ENCODE measurements at regions not wholly inside any gene's neighbourhood (a gene's known extent, or its start where the extent isn't known, plus 50 kb on each side); places are given as distances from the start of the nearest gene placed in this dataset.

DNA sequence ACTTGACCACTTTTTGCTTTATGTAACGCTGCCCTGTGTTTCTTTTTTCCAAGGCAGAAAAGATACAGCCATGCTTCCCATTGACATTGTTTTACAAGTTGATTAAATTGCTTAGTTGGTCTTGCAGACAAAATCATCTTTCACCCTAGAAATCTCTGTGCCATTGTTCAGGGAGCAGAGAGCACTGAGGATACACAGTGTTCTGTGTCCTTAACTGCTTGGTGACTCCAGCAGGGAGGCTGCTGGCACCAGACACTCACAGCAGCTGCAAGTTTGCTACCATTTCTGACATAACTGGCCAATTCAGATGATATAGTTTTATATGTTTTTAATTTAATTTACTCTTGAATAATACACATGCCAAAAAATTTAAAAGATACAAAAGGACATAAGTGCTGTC, 118.7 kb downstream of the RGS2 start:
- ATAC-seq (no peak), DNase-seq (no peak), FAIRE-seq (no peak)
- Histone ChIP-seq H3K4me1 (no peaks in the 10 kb centered on the region), H3K4me3 (no peak overlapping the region), H3K9me3 (no peaks in the 10 kb centered on the region), H3K27ac (no peak overlapping the region), H3K36me3 (no peaks in the 10 kb centered on the region), H3K27me3 (no peaks in the 10 kb centered on the region)
- TF ChIP-seq, protein P1, sequence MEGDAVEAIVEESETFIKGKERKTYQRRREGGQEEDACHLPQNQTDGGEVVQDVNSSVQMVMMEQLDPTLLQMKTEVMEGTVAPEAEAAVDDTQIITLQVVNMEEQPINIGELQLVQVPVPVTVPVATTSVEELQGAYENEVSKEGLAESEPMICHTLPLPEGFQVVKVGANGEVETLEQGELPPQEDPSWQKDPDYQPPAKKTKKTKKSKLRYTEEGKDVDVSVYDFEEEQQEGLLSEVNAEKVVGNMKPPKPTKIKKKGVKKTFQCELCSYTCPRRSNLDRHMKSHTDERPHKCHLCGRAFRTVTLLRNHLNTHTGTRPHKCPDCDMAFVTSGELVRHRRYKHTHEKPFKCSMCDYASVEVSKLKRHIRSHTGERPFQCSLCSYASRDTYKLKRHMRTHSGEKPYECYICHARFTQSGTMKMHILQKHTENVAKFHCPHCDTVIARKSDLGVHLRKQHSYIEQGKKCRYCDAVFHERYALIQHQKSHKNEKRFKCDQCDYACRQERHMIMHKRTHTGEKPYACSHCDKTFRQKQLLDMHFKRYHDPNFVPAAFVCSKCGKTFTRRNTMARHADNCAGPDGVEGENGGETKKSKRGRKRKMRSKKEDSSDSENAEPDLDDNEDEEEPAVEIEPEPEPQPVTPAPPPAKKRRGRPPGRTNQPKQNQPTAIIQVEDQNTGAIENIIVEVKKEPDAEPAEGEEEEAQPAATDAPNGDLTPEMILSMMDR (IDR thresholded peaks at IDR 0.05), result no peak
- 92 to 100% methylated on average over 1 of the region's 1 CpG for WGBS, 2 donors
- intact Hi-C loops (cut with DNase I), result no loop called here

DNA sequence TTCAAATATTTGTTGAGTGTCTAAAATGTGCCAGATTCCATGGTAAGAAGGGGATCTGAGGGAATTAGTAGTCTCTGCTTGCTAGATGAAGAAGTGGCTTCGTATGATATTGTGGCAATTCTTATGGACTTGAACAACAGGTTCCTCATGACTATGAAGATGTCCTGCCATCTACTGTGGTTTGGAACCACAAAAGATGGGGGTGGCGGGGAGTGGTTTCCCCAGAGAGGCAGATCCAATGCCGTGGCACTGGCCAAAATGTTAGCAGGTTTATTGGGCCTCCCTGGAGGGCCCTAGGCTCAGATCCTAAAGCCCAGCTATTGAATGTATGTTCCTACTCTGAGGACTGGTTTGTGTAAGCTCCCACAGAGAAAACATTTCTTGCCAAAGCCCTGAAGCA, 120.8 kb downstream of the RGS2 start:
- Histone ChIP-seq H3K4me3 (no peak overlapping the region), H3K4me1 (no peaks in the 10 kb centered on the region), H3K27ac (no peak overlapping the region), H3K27me3 (no peaks in the 10 kb centered on the region), H3K9me3 (no peaks in the 10 kb centered on the region), H3K36me3 (no peaks in the 10 kb centered on the region)
- TF ChIP-seq, protein P1 (IDR thresholded peaks at IDR 0.05), result no peak
- intact Hi-C loops (cut with DNase I), result no loop called here
- ATAC-seq, result no peak
- WGBS, 2 donors, result 80 to 85% methylated on average over 3 of the region's 3 CpGs
- FAIRE-seq, result no peak
- DNase-seq, result no peak

DNA sequence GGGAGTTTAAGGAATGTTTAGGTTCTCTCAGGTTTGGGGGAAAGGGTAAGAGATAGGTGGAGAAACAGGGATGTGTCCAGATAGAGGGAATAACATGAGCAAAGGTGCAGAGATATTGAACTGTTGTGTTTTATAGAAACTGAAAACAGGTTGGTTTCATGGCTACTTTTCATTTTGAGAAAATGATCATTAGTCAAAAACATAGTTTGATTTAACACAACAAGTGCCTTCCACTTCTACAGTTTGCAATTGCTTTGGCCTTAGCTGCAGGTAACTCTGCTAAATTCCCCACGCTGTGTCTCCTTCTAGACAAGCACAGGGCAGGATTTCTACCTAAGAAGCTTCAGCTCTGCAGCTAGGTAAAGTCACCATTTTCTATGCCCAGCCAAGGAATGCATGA, 124.9 kb downstream of the RGS2 start:
- no peaks in the 10 kb centered on the region for H3K27me3 ChIP-seq
- WGBS, 2 donors, result 92 to 93% methylated on average over 1 of the region's 1 CpG
- no peaks in the 10 kb centered on the region for H3K4me1 ChIP-seq
- no peak for FAIRE-seq
- no peaks in the 10 kb centered on the region for H3K9me3 ChIP-seq
- H3K4me3 ChIP-seq, result no peak overlapping the region
- TF ChIP-seq, protein P1 (IDR thresholded peaks at IDR 0.05), result no peak
- intact Hi-C loops (cut with DNase I), result no loop called here
- ATAC-seq, result no peak
- no peaks in the 10 kb centered on the region for H3K36me3 ChIP-seq
- DNase-seq, result no peak
- H3K27ac ChIP-seq, result no peak overlapping the region

DNA sequence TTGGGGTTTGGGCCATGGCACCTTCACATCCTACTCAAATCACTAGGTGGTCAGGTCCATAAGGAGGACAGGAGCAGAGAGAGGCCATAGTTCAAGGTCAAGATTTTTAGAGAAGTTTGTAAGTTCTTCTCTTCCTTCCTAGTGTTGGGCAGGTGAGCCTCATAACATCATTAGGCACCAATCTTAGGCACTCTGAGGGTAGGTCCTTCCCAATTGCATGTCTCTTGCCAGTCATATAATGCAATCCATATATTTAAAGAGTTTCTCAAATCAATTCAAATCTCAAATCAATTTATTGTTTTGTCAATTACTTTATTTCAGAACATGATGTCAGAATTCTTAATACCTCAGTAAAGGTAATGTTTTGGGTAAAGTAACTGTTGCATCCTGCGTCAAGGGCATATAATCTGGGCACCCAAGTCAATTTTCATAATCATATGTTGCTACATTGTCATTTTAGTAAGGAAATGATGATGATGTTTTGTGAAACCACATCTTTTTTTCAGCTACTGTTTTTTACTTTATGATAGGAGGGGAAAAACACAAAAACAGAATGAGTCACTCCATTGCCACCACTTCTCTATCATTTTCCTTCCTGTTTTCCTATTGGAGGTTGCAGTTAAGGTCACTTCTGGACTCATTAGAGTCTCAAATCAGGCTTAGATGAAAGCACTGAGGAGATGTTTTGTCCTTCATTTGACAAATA, 122.7 kb downstream of the UCHL5 start:
- DNase-seq (no peak), FAIRE-seq (no peak), ATAC-seq (peak in 2 of 4 donors; percentile 54 to 65)
- TF ChIP-seq, protein P1 (IDR thresholded peaks at IDR 0.05), result no peak
- no peak overlapping the region for H3K4me3 ChIP-seq
- H3K36me3 ChIP-seq, result no peaks in the 10 kb centered on the region
- no peak overlapping the region for H3K27ac ChIP-seq
- no peaks in the 10 kb centered on the region for H3K4me1 ChIP-seq
- no peaks in the 10 kb centered on the region for H3K27me3 ChIP-seq
- no peaks in the 10 kb centered on the region for H3K9me3 ChIP-seq
- WGBS, 2 donors, result 92 to 93% methylated on average over 1 of the region's 1 CpG
- intact Hi-C loops (cut with DNase I), result no loop called here

DNA sequence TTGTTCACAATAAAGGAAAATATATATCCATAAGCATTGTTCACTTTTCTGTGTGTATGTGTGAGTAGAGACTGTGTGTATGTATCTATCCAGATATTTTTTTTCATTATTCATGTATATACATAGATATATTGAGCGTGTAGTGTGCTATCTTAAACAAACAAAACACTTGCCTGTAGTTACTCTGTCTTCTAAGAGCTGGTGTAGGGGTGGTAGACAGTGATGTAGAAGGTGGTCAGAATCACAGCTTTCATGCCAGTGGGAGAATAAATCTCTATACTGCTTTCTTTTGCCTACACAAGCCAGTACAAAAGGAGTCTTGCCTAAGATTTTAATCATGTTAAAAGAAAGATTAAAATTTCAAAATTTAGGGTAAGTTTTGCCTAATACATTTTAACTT, 122.0 kb downstream of the UCHL5 start:
- WGBS, 2 donors, result 31 to 40% methylated on average over 1 of the region's 1 CpG
- H3K9me3 ChIP-seq, result no peaks in the 10 kb centered on the region
- no peak for FAIRE-seq
- H3K36me3 ChIP-seq, result no peaks in the 10 kb centered on the region
- no peaks in the 10 kb centered on the region for H3K27me3 ChIP-seq
- no peak for ATAC-seq
- TF ChIP-seq, protein P1 (IDR thresholded peaks at IDR 0.05), result no peak
- H3K27ac ChIP-seq, result no peak overlapping the region
- no peak for DNase-seq
- H3K4me1 ChIP-seq, result no peaks in the 10 kb centered on the region
- intact Hi-C loops (cut with DNase I), result no loop called here
- no peak overlapping the region for H3K4me3 ChIP-seq

Measured in pancreas (tissue), 10 donors.